WTC11 (cell line): ENCODE measurements at regions not wholly inside any gene's neighbourhood (a gene's known extent, or its start where the extent isn't known, plus 50 kb on each side); places are given as distances from the start of the nearest gene placed in this dataset.

Experiments
- CREB1 ChIP-seq: sonication (generic); formaldehyde crosslinking; IDR thresholded peaks from 2 replicates; pipeline ENCODE4 v1.8.0; 2023; ENCODE audit warnings: mild to moderate bottlenecking, missing genetic modification reagents
- SP1 ChIP-seq: sonication (generic); formaldehyde crosslinking; conservative IDR thresholded peaks from 2 replicates; pipeline ENCODE4 v1.8.1; 2022; ENCODE audit warnings: missing genetic modification reagents
- TEAD1 ChIP-seq: sonication (generic); formaldehyde crosslinking; IDR thresholded peaks from 2 replicates; pipeline ENCODE4 v1.8.0; 2022; ENCODE audit warnings: mild to moderate bottlenecking, missing genetic modification reagents
- TP53 ChIP-seq: sonication (generic); formaldehyde crosslinking; IDR thresholded peaks from 2 replicates; pipeline ENCODE4 v1.8.1; 2023; ENCODE audit warnings: mild to moderate bottlenecking, missing genetic modification reagents
- TF ChIP-seq, protein P1 (sequence below): fragments of 200-600 bp; IDR thresholded peaks from 2 replicates; pipeline ENCODE4 v1.8.0; 2022; ENCODE audit warnings: antibody characterized with exemption
- TF ChIP-seq, protein P2 (sequence below): fragments of 250-450 bp; sonication (Bioruptor Pico); IDR thresholded peaks from 2 replicates; pipeline ENCODE4 v1.8.0; 2021; ENCODE audit warnings: mild to moderate bottlenecking
- TF ChIP-seq, protein P3 (sequence below): sonication (generic); formaldehyde crosslinking; IDR thresholded peaks from 2 replicates; pipeline ENCODE4 v1.8.1; 2023; ENCODE audit warnings: mild to moderate bottlenecking, missing genetic modification reagents, moderate library complexity
- TF ChIP-seq, protein P4 (sequence below): sonication (generic); formaldehyde crosslinking; IDR thresholded peaks from 2 replicates; pipeline ENCODE4 v1.8.1; 2022; ENCODE audit warnings: mild to moderate bottlenecking, moderate library complexity, missing genetic modification reagents

DNA sequence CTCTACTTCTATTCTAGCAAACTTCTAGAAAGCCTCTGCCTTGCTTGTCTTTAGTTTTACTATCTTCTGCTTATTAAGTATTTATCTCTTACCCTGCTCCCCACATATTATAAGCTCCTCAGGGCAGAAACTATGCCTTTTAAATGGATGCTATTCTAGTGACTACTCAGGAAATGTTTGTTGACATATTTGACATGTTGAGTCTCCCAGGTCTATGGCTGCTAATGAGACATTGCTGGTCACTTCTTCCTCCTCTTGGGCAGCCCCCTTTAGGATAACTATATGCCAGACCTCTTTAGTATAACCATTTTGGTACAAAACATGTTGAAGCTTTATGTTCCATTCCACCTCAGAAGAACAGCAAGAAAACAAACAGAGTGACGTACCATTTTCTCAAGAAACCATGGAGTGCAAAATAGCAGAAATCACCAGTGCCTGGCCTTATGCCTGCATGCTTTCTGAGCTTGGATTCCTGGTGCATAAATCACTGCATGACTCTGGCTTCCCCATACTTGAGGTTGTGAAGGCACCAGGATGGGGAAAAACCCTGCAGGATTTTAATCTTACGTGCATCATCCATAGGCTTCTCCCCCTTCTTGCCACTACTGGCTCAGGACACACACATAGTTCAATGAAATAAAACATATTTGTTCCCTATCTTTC, 202.6 kb downstream of the TMX1 start:
- TF ChIP-seq TP53 (CRISPR knock-in tag) (no peak), CREB1 (no peak), TEAD1 (CRISPR knock-in tag) (no peak), SP1 (CRISPR knock-in tag) (no peak)
- TF ChIP-seq, protein P1, sequence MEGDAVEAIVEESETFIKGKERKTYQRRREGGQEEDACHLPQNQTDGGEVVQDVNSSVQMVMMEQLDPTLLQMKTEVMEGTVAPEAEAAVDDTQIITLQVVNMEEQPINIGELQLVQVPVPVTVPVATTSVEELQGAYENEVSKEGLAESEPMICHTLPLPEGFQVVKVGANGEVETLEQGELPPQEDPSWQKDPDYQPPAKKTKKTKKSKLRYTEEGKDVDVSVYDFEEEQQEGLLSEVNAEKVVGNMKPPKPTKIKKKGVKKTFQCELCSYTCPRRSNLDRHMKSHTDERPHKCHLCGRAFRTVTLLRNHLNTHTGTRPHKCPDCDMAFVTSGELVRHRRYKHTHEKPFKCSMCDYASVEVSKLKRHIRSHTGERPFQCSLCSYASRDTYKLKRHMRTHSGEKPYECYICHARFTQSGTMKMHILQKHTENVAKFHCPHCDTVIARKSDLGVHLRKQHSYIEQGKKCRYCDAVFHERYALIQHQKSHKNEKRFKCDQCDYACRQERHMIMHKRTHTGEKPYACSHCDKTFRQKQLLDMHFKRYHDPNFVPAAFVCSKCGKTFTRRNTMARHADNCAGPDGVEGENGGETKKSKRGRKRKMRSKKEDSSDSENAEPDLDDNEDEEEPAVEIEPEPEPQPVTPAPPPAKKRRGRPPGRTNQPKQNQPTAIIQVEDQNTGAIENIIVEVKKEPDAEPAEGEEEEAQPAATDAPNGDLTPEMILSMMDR = no peak
- TF ChIP-seq, protein P2, sequence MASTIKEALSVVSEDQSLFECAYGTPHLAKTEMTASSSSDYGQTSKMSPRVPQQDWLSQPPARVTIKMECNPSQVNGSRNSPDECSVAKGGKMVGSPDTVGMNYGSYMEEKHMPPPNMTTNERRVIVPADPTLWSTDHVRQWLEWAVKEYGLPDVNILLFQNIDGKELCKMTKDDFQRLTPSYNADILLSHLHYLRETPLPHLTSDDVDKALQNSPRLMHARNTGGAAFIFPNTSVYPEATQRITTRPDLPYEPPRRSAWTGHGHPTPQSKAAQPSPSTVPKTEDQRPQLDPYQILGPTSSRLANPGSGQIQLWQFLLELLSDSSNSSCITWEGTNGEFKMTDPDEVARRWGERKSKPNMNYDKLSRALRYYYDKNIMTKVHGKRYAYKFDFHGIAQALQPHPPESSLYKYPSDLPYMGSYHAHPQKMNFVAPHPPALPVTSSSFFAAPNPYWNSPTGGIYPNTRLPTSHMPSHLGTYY (CRISPR knock-in tag) = no peak
- TF ChIP-seq, protein P3, sequence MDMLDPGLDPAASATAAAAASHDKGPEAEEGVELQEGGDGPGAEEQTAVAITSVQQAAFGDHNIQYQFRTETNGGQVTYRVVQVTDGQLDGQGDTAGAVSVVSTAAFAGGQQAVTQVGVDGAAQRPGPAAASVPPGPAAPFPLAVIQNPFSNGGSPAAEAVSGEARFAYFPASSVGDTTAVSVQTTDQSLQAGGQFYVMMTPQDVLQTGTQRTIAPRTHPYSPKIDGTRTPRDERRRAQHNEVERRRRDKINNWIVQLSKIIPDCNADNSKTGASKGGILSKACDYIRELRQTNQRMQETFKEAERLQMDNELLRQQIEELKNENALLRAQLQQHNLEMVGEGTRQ (CRISPR knock-in tag) = no peak
- TF ChIP-seq, protein P4, sequence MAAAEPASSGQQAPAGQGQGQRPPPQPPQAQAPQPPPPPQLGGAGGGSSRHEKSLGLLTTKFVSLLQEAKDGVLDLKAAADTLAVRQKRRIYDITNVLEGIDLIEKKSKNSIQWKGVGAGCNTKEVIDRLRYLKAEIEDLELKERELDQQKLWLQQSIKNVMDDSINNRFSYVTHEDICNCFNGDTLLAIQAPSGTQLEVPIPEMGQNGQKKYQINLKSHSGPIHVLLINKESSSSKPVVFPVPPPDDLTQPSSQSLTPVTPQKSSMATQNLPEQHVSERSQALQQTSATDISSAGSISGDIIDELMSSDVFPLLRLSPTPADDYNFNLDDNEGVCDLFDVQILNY (CRISPR knock-in tag) = no peak
